Keratinocyte (primary cell): ENCODE measurements at regions not wholly inside any gene's neighbourhood (a gene's known extent, or its start where the extent isn't known, plus 50 kb on each side); places are given as distances from the start of the nearest gene placed in this dataset.

Source experiments
- DNase-seq: peaks from one replicate; pipeline ENCODE4 v3.0.0-alpha.2; 2011; ENCODE audit warnings: low read depth, missing footprints, low spot score
- FAIRE-seq: peaks from 2 replicates; lab custom pipeline; 2011; peaks lifted over from hg19 to GRCh38; lab: Jason Lieb, UNC
- H2AFZ ChIP-seq: 2 replicates; pipeline ENCODE4 v1.6.0; 2012; ENCODE audit warnings: low read length, control low read depth, inconsistent platforms; ENCODE audit not compliant: control insufficient read depth
- H3K27ac ChIP-seq: 2 replicates; pipeline ENCODE4 v1.5.1; 2011; ENCODE audit warnings: low read length; ENCODE audit not compliant: control insufficient read depth, insufficient read depth
- H3K27me3 ChIP-seq: 3 replicates; pipeline ENCODE4 v1.6.0; 2011; ENCODE audit warnings: low read length; ENCODE audit not compliant: control insufficient read depth, insufficient read depth; ENCODE audit errors: extremely low read depth
- H3K36me3 ChIP-seq, 2 experiments: 2 replicates in 1 of 2; 3 replicates in 1 of 2; pipeline ENCODE4 v1.5.1; 2011; ENCODE audit warnings: low read length in 2 of 2, mild to moderate bottlenecking in 1 of 2; ENCODE audit not compliant: control insufficient read depth in 2 of 2, insufficient read depth in 2 of 2; ENCODE audit errors: extremely low read depth in 1 of 2
- H3K4me1 ChIP-seq: 3 replicates; pipeline ENCODE4 v1.5.1; 2011; ENCODE audit warnings: low read length; ENCODE audit not compliant: control insufficient read depth, insufficient read depth; ENCODE audit errors: extremely low read depth
- H3K4me2 ChIP-seq: 3 replicates; pipeline ENCODE4 v1.6.0; 2011; ENCODE audit warnings: low read depth, low read length; ENCODE audit not compliant: control insufficient read depth, insufficient read depth; ENCODE audit errors: extremely low read depth
- H3K4me3 ChIP-seq, 3 experiments: fragments of 200-600 bp in 1 of 3; sonication (generic) in 1 of 3; 2 replicates in 2 of 3; 3 replicates in 1 of 3; pipeline ENCODE4 v1.5.1; 2011 to 2016; ENCODE audit warnings: low read length in 3 of 3, mild to moderate bottlenecking in 3 of 3, control low read depth in 2 of 3, inconsistent platforms in 1 of 3, low read depth in 1 of 3, mixed read lengths in 1 of 3, mixed run types in 1 of 3, moderate library complexity in 1 of 3; ENCODE audit not compliant: control insufficient read depth in 2 of 3, insufficient read depth in 2 of 3; ENCODE audit errors: extremely low read depth in 1 of 3
- H3K79me2 ChIP-seq: 2 replicates; pipeline ENCODE4 v1.6.0; 2012; ENCODE audit warnings: low read length; ENCODE audit not compliant: control insufficient read depth, insufficient read depth
- H3K9ac ChIP-seq: 3 replicates; pipeline ENCODE4 v1.6.0; 2011; ENCODE audit warnings: low read length; ENCODE audit not compliant: control insufficient read depth, insufficient read depth; ENCODE audit errors: extremely low read depth
- H3K9me1 ChIP-seq: 3 replicates; pipeline ENCODE4 v1.6.0; 2011; ENCODE audit warnings: low read length; ENCODE audit not compliant: control insufficient read depth, insufficient read depth; ENCODE audit errors: extremely low read depth
- H3K9me3 ChIP-seq: 2 replicates; pipeline ENCODE4 v1.5.1; 2012; ENCODE audit warnings: low read depth, low read length; ENCODE audit not compliant: control insufficient read depth
- H4K20me1 ChIP-seq: 3 replicates; pipeline ENCODE4 v1.6.0; 2011; ENCODE audit warnings: low read length; ENCODE audit not compliant: control insufficient read depth, insufficient read depth; ENCODE audit errors: extremely low read depth
- CTCF ChIP-seq, 3 experiments: IDR thresholded peaks in 1 of 3; conservative IDR thresholded peaks in 1 of 3; optimal IDR thresholded peaks in 1 of 3; 2 replicates in 2 of 3; 3 replicates in 1 of 3; pipeline versions ENCODE3 to v1.5.1; 2011; ENCODE audit warnings: low read length in 3 of 3, mild to moderate bottlenecking in 3 of 3, moderate library complexity in 2 of 3, control low read depth in 1 of 3, inconsistent platforms in 1 of 3; ENCODE audit not compliant: insufficient read depth in 2 of 3; ENCODE audit errors: extremely low read depth in 1 of 3
- EZH2 ChIP-seq: IDR thresholded peaks from one replicate; pipeline ENCODE4 v1.6.1; 2012; ENCODE audit warnings: inconsistent platforms, mild to moderate bottlenecking, low read length, moderate library complexity
- dilution Hi-C: fragments of 300-500 bp; cut with MboI; formaldehyde crosslinking; loops from one replicate; pipeline ENCODE4 v1.7.0; 2020; ENCODE audit warnings: low sequenced_read_pairs; ENCODE audit not compliant: extremely low pct_ligation_motif_present

- no peaks in the 10 kb centered on the region for H3K4me1 ChIP-seq
- dilution Hi-C loops: no loop called here
- H3K4me3 ChIP-seq: no peak overlapping the region
- H3K4me2 ChIP-seq: no peak overlapping the region
- TF ChIP-seq EZH2 (no peak), CTCF (optimal IDR thresholded peaks at IDR 0.05 in 1 of 3, IDR thresholded peaks at IDR 0.05 in 1 of 3, conservative IDR thresholded peaks at IDR 0.05 in 1 of 3; ENCODE audit: extremely low read depth in 1 of 3, insufficient read depth in 2 of 3, low read length in 3 of 3) (no peak)
- H3K79me2 ChIP-seq: no peaks in the 10 kb centered on the region
- no peaks in the 10 kb centered on the region for H4K20me1 ChIP-seq
- no peak overlapping the region for H3K9ac ChIP-seq
- no peaks in the 10 kb centered on the region for H3K9me3 ChIP-seq
- H3K36me3 ChIP-seq: no peaks in the 10 kb centered on the region
- FAIRE-seq (no peak), DNase-seq (no peak)
- no peak overlapping the region for H3K27ac ChIP-seq
- H3K27me3 ChIP-seq: no peaks in the 10 kb centered on the region
- H3K9me1 ChIP-seq: no peaks in the 10 kb centered on the region
- H2AFZ ChIP-seq: no peak overlapping the region
Observed at GRCh38 chr2:220744861-220745260, 827.2 kb downstream of the EPHA4 start.

DNA sequence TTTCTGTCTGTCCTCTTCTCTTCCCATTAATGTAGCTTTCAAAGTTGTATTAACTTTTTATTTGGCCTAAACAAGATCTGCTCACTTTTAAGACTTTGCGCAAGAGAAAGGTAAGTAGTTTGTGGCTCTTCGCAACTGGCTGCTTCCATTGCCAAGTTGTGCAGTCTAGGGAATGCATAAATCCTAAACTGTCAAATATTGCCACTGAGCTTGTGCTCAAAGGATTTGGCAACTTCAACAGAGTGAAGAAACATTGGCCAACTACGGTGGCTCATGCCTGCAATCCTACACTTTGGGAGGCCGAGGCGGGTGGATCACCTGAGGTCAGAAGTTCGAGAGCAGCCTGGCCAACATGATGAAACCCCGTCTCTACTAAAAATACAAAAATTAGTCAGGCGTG is 826.4 kb downstream of the EPHA4 start:
- H2AFZ ChIP-seq: no peak overlapping the region
- TF ChIP-seq EZH2 (no peak), CTCF (optimal IDR thresholded peaks at IDR 0.05 in 1 of 3, IDR thresholded peaks at IDR 0.05 in 1 of 3, conservative IDR thresholded peaks at IDR 0.05 in 1 of 3; ENCODE audit: extremely low read depth in 1 of 3, insufficient read depth in 2 of 3, low read length in 3 of 3) (no peak)
- no peaks in the 10 kb centered on the region for H3K4me1 ChIP-seq
- FAIRE-seq (no peak), DNase-seq (no peak)
- no peaks in the 10 kb centered on the region for H3K36me3 ChIP-seq
- H3K4me3 ChIP-seq: no peak overlapping the region
- H3K9me3 ChIP-seq: no peaks in the 10 kb centered on the region
- H3K79me2 ChIP-seq: no peaks in the 10 kb centered on the region
- dilution Hi-C loops: no loop called here
- no peak overlapping the region for H3K9ac ChIP-seq
- H4K20me1 ChIP-seq: no peaks in the 10 kb centered on the region
- no peak overlapping the region for H3K27ac ChIP-seq
- no peaks in the 10 kb centered on the region for H3K27me3 ChIP-seq
- no peak overlapping the region for H3K4me2 ChIP-seq
- H3K9me1 ChIP-seq: no peaks in the 10 kb centered on the region
